K562 (cell line): ENCODE measurements at regions not wholly inside any gene's neighbourhood (a gene's known extent, or its start where the extent isn't known, plus 50 kb on each side); places are given as distances from the start of the nearest gene placed in this dataset.

Source experiments
- ATAC-seq: fragments of 200-7000 bp; cut with Tn5 transposase; 3 replicates; pipeline ENCODE4 v1.9.1; 2020; ENCODE audit warnings: moderate library complexity
- BruUV-seq: library from RNA; stranded (reverse); fragments of 400-500 nt; replicated peaks from 2 replicates; lab custom pipeline; 2021; lab: Mats Ljungman, UMichigan
- CTCF ChIA-PET: fragments of 300-600 bp; formaldehyde crosslinking; extraction: SDS; loops from one replicate; lab custom pipeline; 2021; ENCODE audit warnings: low intra/inter-chr PET ratio; lab: Yijun Ruan, JAX
- POLR2A ChIA-PET: fragments of 300-600, 350-650 bp; sonication (Branson Sonifier 250); formaldehyde crosslinking; extraction: SDS; loops from one replicate; lab custom pipeline; 2021; ENCODE audit warnings: antibody characterized with exemption, inconsistent platforms; lab: Yijun Ruan, JAX
- DNase-seq, 4 experiments: peaks; one replicate each; pipeline versions ENCODE4 v3.0.0 to v3.0.0-alpha.2; 2011 to 2018; ENCODE audit warnings: low spot score in 3 of 4, mixed read lengths in 3 of 4; ENCODE audit errors: extremely low read depth in 1 of 4
- FAIRE-seq: peaks from 2 replicates; lab custom pipeline; 2011; peaks lifted over from hg19 to GRCh38; lab: Jason Lieb, UNC
- H2AFZ ChIP-seq: 2 replicates; pipeline ENCODE4 v1.6.0; 2011; ENCODE audit warnings: low read depth, low read length, control low read depth, inconsistent platforms
- H3K27ac ChIP-seq: fragments of 200-600 bp; 3 replicates; pipeline ENCODE4 v1.8.0; 2011; ENCODE audit warnings: low read depth, mild to moderate bottlenecking, control low read depth, inconsistent platforms, low read length, moderate library complexity, mixed read lengths; ENCODE audit errors: extremely low read depth
- H3K27me3 ChIP-seq, 2 experiments: fragments of 300-600 bp in 1 of 2; 2 replicates in 1 of 2; 3 replicates in 1 of 2; pipeline versions ENCODE4 v1.6.0 to v1.8.0; 2011; ENCODE audit warnings: inconsistent platforms in 2 of 2, low read length in 2 of 2, mild to moderate bottlenecking in 1 of 2, mixed read lengths in 1 of 2, moderate library complexity in 1 of 2; ENCODE audit not compliant: control insufficient read depth in 2 of 2, insufficient read depth in 2 of 2
- H3K36me3 ChIP-seq: fragments of 300-600 bp; 3 replicates; pipeline ENCODE4 v1.8.0; 2011; ENCODE audit warnings: mild to moderate bottlenecking, low read length, inconsistent platforms; ENCODE audit not compliant: control insufficient read depth, insufficient read depth
- H3K4me1 ChIP-seq, 2 experiments: fragments of 200-600 bp in 1 of 2; replicated peaks in 1 of 2; 2 replicates in 1 of 2; 3 replicates in 1 of 2; pipeline versions ENCODE4 v1.5.1 to v1.8.0; 2011; ENCODE audit warnings: inconsistent platforms in 2 of 2, low read length in 2 of 2, mild to moderate bottlenecking in 1 of 2, mixed read lengths in 1 of 2, moderate library complexity in 1 of 2; ENCODE audit not compliant: control insufficient read depth in 2 of 2, insufficient read depth in 2 of 2
- H3K4me2 ChIP-seq: 2 replicates; pipeline ENCODE4 v1.6.1; 2011; ENCODE audit warnings: low read length, control low read depth, inconsistent platforms, mixed read lengths; ENCODE audit not compliant: insufficient read depth
- H3K4me3 ChIP-seq: fragments of 200-600 bp; sonication (generic), shearing (Covaris generic); 2 replicates; pipeline ENCODE4 v1.5.1; 2016; ENCODE audit warnings: control low read depth, inconsistent platforms
- H3K79me2 ChIP-seq: fragments of 200-600 bp; 3 replicates; pipeline ENCODE4 v1.8.0; 2011; ENCODE audit warnings: low read length, inconsistent platforms; ENCODE audit not compliant: control insufficient read depth, insufficient read depth
- H3K9ac ChIP-seq, 2 experiments: 2 replicates each; pipeline versions ENCODE4 v1.6.0 to v1.6.1; 2011; ENCODE audit warnings: low read depth in 2 of 2, low read length in 2 of 2, control low read depth in 1 of 2, inconsistent platforms in 1 of 2, mild to moderate bottlenecking in 1 of 2, mixed read lengths in 1 of 2; ENCODE audit not compliant: insufficient read depth in 1 of 2
- H3K9me1 ChIP-seq: one replicate; pipeline ENCODE4 v1.6.0; 2011; ENCODE audit warnings: inconsistent platforms, mild to moderate bottlenecking, low read length, moderate library complexity; ENCODE audit not compliant: control insufficient read depth, insufficient read depth
- H3K9me3 ChIP-seq: replicated peaks from 2 replicates; pipeline ENCODE4 v1.5.1; 2011; ENCODE audit warnings: low read depth, low read length, inconsistent platforms; ENCODE audit not compliant: control insufficient read depth, insufficient read depth
- H4K20me1 ChIP-seq: replicated peaks from 2 replicates; pipeline ENCODE4 v1.6.1; 2011; ENCODE audit warnings: low read length, inconsistent platforms, mixed read lengths; ENCODE audit not compliant: control insufficient read depth, insufficient read depth
- CCAR2 ChIP-seq: fragments of 200-400 bp; formaldehyde crosslinking; IDR thresholded peaks from 2 replicates; pipeline ENCODE4 v1.6.1; 2017; ENCODE audit warnings: mild to moderate bottlenecking, low read depth, low read length
- NFIC ChIP-seq: fragments of 450-650 bp; IDR thresholded peaks from 2 replicates; pipeline ENCODE4 v1.6.1; 2017; ENCODE audit warnings: mild to moderate bottlenecking, inconsistent platforms
- NFIX ChIP-seq: fragments of 250-450 bp; sonication (Bioruptor Pico); IDR thresholded peaks from 2 replicates; pipeline ENCODE4 v1.4.0; 2020; ENCODE audit warnings: low read depth, mild to moderate bottlenecking, moderate library complexity
- YBX1 ChIP-seq: fragments of 450-650 bp; IDR thresholded peaks from 2 replicates; pipeline ENCODE4 v1.7.1; 2016; ENCODE audit warnings: mild to moderate bottlenecking
- ZNF280A ChIP-seq: fragments of 450-650 bp; IDR thresholded peaks from 2 replicates; pipeline ENCODE4 v1.6.1; 2018; ENCODE audit warnings: mild to moderate bottlenecking, low read depth; ENCODE audit not compliant: partially characterized antibody
- WGBS: fragments of 100-300 bp; shearing (Covaris generic); methylation state at CpG from one replicate; pipeline ENCODE4 v1.1.6; 2016; ENCODE audit warnings: low coverage, mixed read lengths; ENCODE audit not compliant: insufficient coverage; ENCODE audit errors: missing lambda C conversion rate; 5-methylcytosine and 5-hydroxymethylcytosine counted together
- in situ Hi-C: fragments of 300-500 bp; cut with MboI; formaldehyde crosslinking; loops from 4 replicates; pipeline ENCODE4 v1.15.0; 2018; ENCODE audit warnings: inconsistent platforms, mixed read lengths
- intact Hi-C: fragments of 100-400 bp; cut with micrococcal nuclease; formaldehyde crosslinking; loops from 2 replicates; pipeline ENCODE4 v1.14.2; 2022

- no peak for TF ChIP-seq ZNF280A
- no peak for TF ChIP-seq CCAR2
- TF ChIP-seq, all 486 proteins: peak for 0
These were observed 65.4 kb upstream of the ASTN2 start (continued) for GRCh38 chr9:117480253-117480652.

GRCh38 chr9:117473293-117473692, 58.4 kb upstream of the ASTN2 start:
- no peak for DNase-seq
- ATAC-seq, result no peak
- Histone ChIP-seq H3K79me2 (no peaks in the 10 kb centered on the region), H2AFZ (no peak overlapping the region), H4K20me1 (no peaks in the 10 kb centered on the region), H3K4me1 (no peaks in the 10 kb centered on the region), H3K9me1 (no peaks in the 10 kb centered on the region), H3K27ac (no peak overlapping the region), H3K9me3 (no peaks in the 10 kb centered on the region; the same call in 1 of the 2 replicates), H3K27me3 (no peaks in the 10 kb centered on the region), H3K4me3 (no peak overlapping the region), H3K4me2 (no peak overlapping the region), H3K36me3 (no peaks in the 10 kb centered on the region), H3K9ac (no peak overlapping the region)
- ChIA-PET CTCF (no interaction called here), POLR2A (no interaction called here)
- BruUV-seq, result no TSS peak
- in situ Hi-C loops, result no loop called here
- TF ChIP-seq YBX1 (no peak), NFIC (peak; percentile 80), NFIX (peak; percentile 64)
- FAIRE-seq, result no peak
- intact Hi-C loops, result no loop called here
- WGBS, result 0% methylated on average over 1 of the region's 1 CpG
